ENCODE measurements at regions not wholly inside any gene's neighbourhood (a gene's known extent, or its start where the extent isn't known, plus 50 kb on each side); places are given as distances from the start of the nearest gene placed in this dataset.
"Not testable (repeated sequence)": the region's sequence is repeated elsewhere in the genome, so short reads cannot be mapped to it uniquely, and the experiment has no call there.

- not testable (repeated sequence) for DNase-seq (ENCODE audit: low read depth)
These were observed 1372.6 kb downstream of the FOXD4L5 start for GRCh38 chr9:63912451-63912850.

- DNase-seq (ENCODE audit: low read depth) = not testable (repeated sequence)
These were observed 1375.9 kb downstream of the FOXD4L5 start for GRCh38 chr9:63909076-63909475.

GRCh38 chr9:63899637-63900190 lies 1385.3 kb downstream of the FOXD4L5 start:
- DNase-seq (ENCODE audit: low read depth) = not testable (repeated sequence)

- not testable (repeated sequence) for DNase-seq (ENCODE audit: low read depth)
These were observed 1403.6 kb downstream of the FOXD4L5 start for GRCh38 chr9:63881386-63881785.

GRCh38 chr9:63876380-63876779 lies 1408.6 kb downstream of the FOXD4L5 start:
- DNase-seq (ENCODE audit: low read depth) = not testable (repeated sequence)

GRCh38 chr9:63859475-63860215 lies 1425.4 kb downstream of the FOXD4L5 start:
- peak; percentile 57 for DNase-seq (ENCODE audit: low read depth)

GRCh38 chr9:63859090-63859474 lies 1425.9 kb downstream of the FOXD4L5 start:
- DNase-seq (ENCODE audit: low read depth) = peak; percentile 1

- not testable (repeated sequence) for DNase-seq (ENCODE audit: low read depth)
These were observed 1431.8 kb downstream of the FOXD4L5 start for GRCh38 chr9:63853140-63853751.

GRCh38 chr9:63824804-63825203 lies 1460.2 kb downstream of the FOXD4L5 start:
- not testable (repeated sequence) for DNase-seq (ENCODE audit: low read depth)

- DNase-seq (ENCODE audit: low read depth) = not testable (repeated sequence)
These were observed 1461.4 kb downstream of the FOXD4L5 start for GRCh38 chr9:63823375-63824201.

GRCh38 chr9:63822615-63823374 lies 1462.2 kb downstream of the FOXD4L5 start:
- DNase-seq (ENCODE audit: low read depth) = not testable (repeated sequence)

- not testable (repeated sequence) for DNase-seq (ENCODE audit: low read depth)
These were observed 1463.7 kb downstream of the FOXD4L5 start for GRCh38 chr9:63821293-63821692.

- not testable (repeated sequence) for DNase-seq (ENCODE audit: low read depth)
These were observed 1464.1 kb downstream of the FOXD4L5 start for GRCh38 chr9:63820882-63821281.

GRCh38 chr9:63820383-63820782 lies 1464.6 kb downstream of the FOXD4L5 start:
- DNase-seq (ENCODE audit: low read depth) = not testable (repeated sequence)

- peak; percentile 9 for DNase-seq (ENCODE audit: low read depth)
These were observed 1467.1 kb downstream of the FOXD4L5 start for GRCh38 chr9:63817622-63818518.

GRCh38 chr9:63816751-63817621 lies 1468.0 kb downstream of the FOXD4L5 start:
- peak; percentile 89 for DNase-seq (ENCODE audit: low read depth)

- DNase-seq (ENCODE audit: low read depth) = not testable (repeated sequence)
These were observed 1469.9 kb downstream of the FOXD4L5 start for GRCh38 chr9:63814970-63815669.

GRCh38 chr9:63813391-63814021 lies 1471.5 kb downstream of the FOXD4L5 start:
- DNase-seq (ENCODE audit: low read depth) = not testable (repeated sequence)
